DND-41 (cell line): ENCODE measurements at regions not wholly inside any gene's neighbourhood (a gene's known extent, or its start where the extent isn't known, plus 50 kb on each side); places are given as distances from the start of the nearest gene placed in this dataset.

ENCODE experiments used
- ATAC-seq: fragments of 200-7000 bp; cut with Tn5 transposase; 3 replicates; pipeline ENCODE4 v1.9.1; 2021; ENCODE audit warnings: low read depth; ENCODE audit not compliant: insufficient read depth
- DNase-seq: peaks from one replicate; pipeline ENCODE4 v3.0.0-alpha.2; 2020
- H2AFZ ChIP-seq: 2 replicates; pipeline ENCODE4 v1.6.0; 2012; ENCODE audit warnings: low read depth, low read length
- H3K27ac ChIP-seq: 2 replicates; pipeline ENCODE4 v1.5.1; 2012; ENCODE audit warnings: low read length, inconsistent platforms
- H3K27me3 ChIP-seq: fragments of 200-600 bp; sonication (generic); 2 replicates; pipeline ENCODE4 v1.6.0; 2012; ENCODE audit warnings: low read length, mild to moderate bottlenecking, inconsistent platforms; ENCODE audit not compliant: insufficient read depth, poor library complexity
- H3K36me3 ChIP-seq: 2 replicates; pipeline ENCODE4 v1.5.1; 2012; ENCODE audit warnings: low read length, inconsistent platforms; ENCODE audit not compliant: insufficient read depth
- H3K4me1 ChIP-seq: 2 replicates; pipeline ENCODE4 v1.5.1; 2012; ENCODE audit warnings: mild to moderate bottlenecking, low read length; ENCODE audit not compliant: insufficient read depth
- H3K4me2 ChIP-seq: 2 replicates; pipeline ENCODE4 v1.6.0; 2012; ENCODE audit warnings: mild to moderate bottlenecking, moderate library complexity, low read length, inconsistent platforms; ENCODE audit not compliant: insufficient read depth
- H3K4me3 ChIP-seq, 2 experiments: fragments of 200-600 bp in 1 of 2; shearing (Covaris generic) in 1 of 2; 2 replicates each; pipeline ENCODE4 v1.5.1; 2012 to 2016; ENCODE audit warnings: inconsistent platforms in 2 of 2, low read length in 2 of 2, mild to moderate bottlenecking in 2 of 2, low read depth in 1 of 2, moderate library complexity in 1 of 2
- H3K79me2 ChIP-seq: 2 replicates; pipeline ENCODE4 v1.6.0; 2012; ENCODE audit warnings: low read length, inconsistent platforms; ENCODE audit not compliant: insufficient read depth
- H3K9ac ChIP-seq: 2 replicates; pipeline ENCODE4 v1.6.0; 2012; ENCODE audit warnings: low read depth, mild to moderate bottlenecking, inconsistent platforms, low read length, moderate library complexity
- H3K9me3 ChIP-seq: 2 replicates; pipeline ENCODE4 v1.5.1; 2012; ENCODE audit warnings: low read length, moderate library complexity, mild to moderate bottlenecking, inconsistent platforms; ENCODE audit not compliant: insufficient read depth, severe bottlenecking
- H4K20me1 ChIP-seq: 2 replicates; pipeline ENCODE4 v1.6.0; 2012; ENCODE audit warnings: low read length; ENCODE audit not compliant: insufficient read depth
- CTCF ChIP-seq: IDR thresholded peaks from 2 replicates; pipeline ENCODE4 v1.5.1; 2012; ENCODE audit warnings: borderline replicate concordance, low read length, moderate library complexity, mild to moderate bottlenecking; ENCODE audit not compliant: poor library complexity, severe bottlenecking; ENCODE audit errors: extremely low read depth
- EZH2 ChIP-seq: IDR thresholded peaks from 3 replicates; pipeline ENCODE4 v1.6.1; 2012; ENCODE audit warnings: borderline replicate concordance, low read depth, mild to moderate bottlenecking, moderate library complexity, low read length, inconsistent platforms; ENCODE audit not compliant: severe bottlenecking

- no peak for DNase-seq
- H3K36me3 ChIP-seq: no peaks in the 10 kb centered on the region
- H4K20me1 ChIP-seq: no peaks in the 10 kb centered on the region
- no peak overlapping the region for H2AFZ ChIP-seq
- no peak for TF ChIP-seq EZH2
- peak; percentile 9 for TF ChIP-seq CTCF
- H3K27me3 ChIP-seq: no peaks in the 10 kb centered on the region
- H3K9ac ChIP-seq: no peak overlapping the region
- H3K79me2 ChIP-seq: no peaks in the 10 kb centered on the region
- ATAC-seq: no peak
- no peak overlapping the region for H3K4me3 ChIP-seq
- no peak overlapping the region for H3K4me2 ChIP-seq
- H3K27ac ChIP-seq: no peak overlapping the region
- no peaks in the 10 kb centered on the region for H3K9me3 ChIP-seq
- no peaks in the 10 kb centered on the region for H3K4me1 ChIP-seq
Observed at GRCh38 chr5:171629628-171630349, 155.8 kb upstream of the SMIM23 start.

- ATAC-seq: no peak
- Histone ChIP-seq H3K4me1 (no peaks in the 10 kb centered on the region), H2AFZ (no peak overlapping the region), H3K4me3 (no peak overlapping the region), H4K20me1 (no peaks in the 10 kb centered on the region), H3K79me2 (no peaks in the 10 kb centered on the region), H3K9ac (no peak overlapping the region), H3K9me3 (no peaks in the 10 kb centered on the region), H3K36me3 (no peaks in the 10 kb centered on the region), H3K4me2 (no peak overlapping the region), H3K27ac (no peak overlapping the region), H3K27me3 (no peaks in the 10 kb centered on the region)
- no peak for DNase-seq
- TF ChIP-seq CTCF (no peak), EZH2 (no peak)
Observed at GRCh38 chr5:171630350-171631065, 155.1 kb upstream of the SMIM23 start.

- Histone ChIP-seq H3K27ac (no peak overlapping the region), H2AFZ (no peak overlapping the region), H3K36me3 (no peaks in the 10 kb centered on the region), H3K4me3 (no peak overlapping the region), H3K9ac (no peak overlapping the region), H3K4me2 (no peak overlapping the region), H3K9me3 (no peaks in the 10 kb centered on the region), H4K20me1 (no peaks in the 10 kb centered on the region), H3K4me1 (no peaks in the 10 kb centered on the region), H3K79me2 (no peaks in the 10 kb centered on the region), H3K27me3 (no peaks in the 10 kb centered on the region)
- TF ChIP-seq EZH2: no peak
- ATAC-seq (no peak), DNase-seq (no peak)
Observed at GRCh38 chr5:171632616-171633015, 153.0 kb upstream of the SMIM23 start.

- no peaks in the 10 kb centered on the region for H3K9me3 ChIP-seq
- DNase-seq (no peak), ATAC-seq (no peak)
- H3K4me2 ChIP-seq: no peak overlapping the region
- no peaks in the 10 kb centered on the region for H3K4me1 ChIP-seq
- H3K36me3 ChIP-seq: no peaks in the 10 kb centered on the region
- no peaks in the 10 kb centered on the region for H3K79me2 ChIP-seq
- no peaks in the 10 kb centered on the region for H4K20me1 ChIP-seq
- peaks cover 3% of the 10 kb centered on the region for H3K27me3 ChIP-seq
- H3K4me3 ChIP-seq: no peak overlapping the region
- TF ChIP-seq CTCF: no peak
- no peak for TF ChIP-seq EZH2
- H3K27ac ChIP-seq: no peak overlapping the region
- no peak overlapping the region for H2AFZ ChIP-seq
- H3K9ac ChIP-seq: no peak overlapping the region
Observed at GRCh38 chr5:171633776-171634470, 151.7 kb upstream of the SMIM23 start.
